ENCODE measurements at regions not wholly inside any gene's neighbourhood (a gene's known extent, or its start where the extent isn't known, plus 50 kb on each side); places are given as distances from the start of the nearest gene placed in this dataset.

GRCh38 chr13:74338341-74338740 lies 204.1 kb upstream of the KLF12 start:
- H2BK120ac ChIP-seq (replicated peaks; ENCODE audit: low read depth, low read length) = no peak overlapping the region
- no peak overlapping the region for H2AK5ac ChIP-seq (ENCODE audit: low read depth, low read length)
- ChIA-PET CTCF (ENCODE audit: partially characterized antibody) (no interaction called here), POLR2A (ENCODE audit: partially characterized antibody) (no interaction called here)
- DNase-seq (ENCODE audit: low read depth in 1 of 2, low spot score in 2 of 2) (no peak), FAIRE-seq (no peak)
- H2BK20ac ChIP-seq (ENCODE audit: low read length) = no peak overlapping the region
- H4K20me1 ChIP-seq (replicated peaks in 1 of 2; ENCODE audit: control insufficient read depth in 1 of 2, insufficient read depth in 2 of 2, low read length in 2 of 2) = no peaks in the 10 kb centered on the region
- H3K14ac ChIP-seq (ENCODE audit: insufficient read length) = no peak overlapping the region
- H3K4me1 ChIP-seq (replicated peaks in 1 of 4; ENCODE audit: control insufficient read depth in 3 of 4, insufficient read depth in 4 of 4, low read length in 3 of 4) = peaks cover 0 to 2% (median 0%) of the 10 kb centered on the region in 4 experiments; a peak in 1 of 7 replicates
- no peaks in the 10 kb centered on the region for H3K27me3 ChIP-seq (replicated peaks in 1 of 4; ENCODE audit: control insufficient read depth in 3 of 4, extremely low read depth in 1 of 4, insufficient read depth in 3 of 4, low read length in 3 of 4)
- no peak overlapping the region for H3K23ac ChIP-seq (ENCODE audit: insufficient read length)
- WGBS, 2 experiments (ENCODE audit: extremely low coverage in 1 of 2, insufficient coverage in 1 of 2, insufficient read length in 1 of 2, insufficient replicate concordance in 2 of 2, low coverage in 1 of 2, low lambda C conversion rate in 2 of 2, missing lambda C conversion rate in 1 of 2) = 88 to 100% methylated on average over 1 of the region's 1 CpG
- no peak overlapping the region for H2BK12ac ChIP-seq (ENCODE audit: low read depth, low read length)
- H3K9ac ChIP-seq (replicated peaks in 1 of 4; ENCODE audit: extremely low read depth in 1 of 4, low read depth in 3 of 4, low read length in 3 of 4) = no peak overlapping the region
- H3K36me3 ChIP-seq (ENCODE audit: control insufficient read depth in 2 of 4, insufficient read depth in 4 of 4, low read length in 3 of 4) = no peaks in the 10 kb centered on the region
- H3K23me2 ChIP-seq (ENCODE audit: low read depth, low read length) = no peaks in the 10 kb centered on the region
- no peak overlapping the region for H3K4me2 ChIP-seq (ENCODE audit: insufficient read depth in 1 of 2, low read depth in 2 of 2, low read length in 2 of 2)
- H3K79me1 ChIP-seq (ENCODE audit: low read depth, low read length) = no peaks in the 10 kb centered on the region
- H3K56ac ChIP-seq (replicated peaks; ENCODE audit: insufficient read length, low read depth, low read length) = no peak overlapping the region
- no peak overlapping the region for H2BK15ac ChIP-seq (ENCODE audit: low read length)
- no peak overlapping the region for H2BK5ac ChIP-seq (ENCODE audit: low read depth, low read length)
- 0 out of 2 replicates have a peak overlapping the region, but pooled peaks have one; percentile 26 for H2AFZ ChIP-seq (ENCODE audit: low read length)
- H3K27ac ChIP-seq (ENCODE audit: low read depth, low read length) = no peak overlapping the region
- no peak overlapping the region for H4K5ac ChIP-seq (ENCODE audit: insufficient read length, low read depth, low read length)
- no peak overlapping the region for H3K18ac ChIP-seq (ENCODE audit: extremely low read depth, low read length)
- H3K4me3 ChIP-seq (ENCODE audit: extremely low read depth in 1 of 4, insufficient read depth in 2 of 4, low read depth in 3 of 4, low read length in 4 of 4) = no peak overlapping the region
- H3K79me2 ChIP-seq (ENCODE audit: control insufficient read depth in 1 of 2, insufficient read depth in 2 of 2, low read length in 2 of 2) = no peaks in the 10 kb centered on the region
- no peak overlapping the region for H3K4ac ChIP-seq (replicated peaks; ENCODE audit: insufficient read length, low read depth, low read length)
- no peaks in the 10 kb centered on the region for H3K9me3 ChIP-seq (ENCODE audit: insufficient read depth in 2 of 2, low read depth in 1 of 2, low read length in 1 of 2)
- H4K91ac ChIP-seq (replicated peaks; ENCODE audit: insufficient read length, low read length) = no peak overlapping the region
- no peak overlapping the region for H4K8ac ChIP-seq (ENCODE audit: extremely low read depth, insufficient read depth, low read length)
- TF ChIP-seq SIRT6 (IDR thresholded peaks at IDR 0.05; ENCODE audit: low read length) (no peak), CTCF (IDR thresholded peaks at IDR 0.05; ENCODE audit: control extremely low read depth in 1 of 3, insufficient read depth in 1 of 3, low read depth in 1 of 3, low read length in 3 of 3) (no peak), ASH2L (IDR thresholded peaks at IDR 0.05; ENCODE audit: low read length) (no peak), EP300 (IDR thresholded peaks at IDR 0.05; ENCODE audit: borderline replicate concordance in 1 of 2, low read depth in 2 of 2, low read length in 2 of 2) (no peak), MAX (IDR thresholded peaks at IDR 0.05) (no peak), CHD1 (IDR thresholded peaks at IDR 0.05; ENCODE audit: low read depth, low read length) (no peak), TEAD4 (IDR thresholded peaks at IDR 0.05; ENCODE audit: low read depth, low read length) (no peak), BACH1 (IDR thresholded peaks at IDR 0.05; ENCODE audit: low read length) (no peak), GTF2F1 (IDR thresholded peaks at IDR 0.05; ENCODE audit: borderline replicate concordance, low read depth, low read length) (no peak), SUZ12 (IDR thresholded peaks at IDR 0.05; ENCODE audit: low read length) (no peak), CTBP2 (IDR thresholded peaks at IDR 0.05; ENCODE audit: borderline replicate concordance, insufficient read depth, insufficient read length, low read length) (no peak), CBX5 (IDR thresholded peaks at IDR 0.05; ENCODE audit: low read depth, low read length) (no peak)
